ENCODE measurements at regions not wholly inside any gene's neighbourhood (a gene's known extent, or its start where the extent isn't known, plus 50 kb on each side); places are given as distances from the start of the nearest gene placed in this dataset.

GRCh38 chr7:113804475-113805095, 114.2 kb downstream of the PPP1R3A start:
- TF ChIP-seq, protein P1, sequence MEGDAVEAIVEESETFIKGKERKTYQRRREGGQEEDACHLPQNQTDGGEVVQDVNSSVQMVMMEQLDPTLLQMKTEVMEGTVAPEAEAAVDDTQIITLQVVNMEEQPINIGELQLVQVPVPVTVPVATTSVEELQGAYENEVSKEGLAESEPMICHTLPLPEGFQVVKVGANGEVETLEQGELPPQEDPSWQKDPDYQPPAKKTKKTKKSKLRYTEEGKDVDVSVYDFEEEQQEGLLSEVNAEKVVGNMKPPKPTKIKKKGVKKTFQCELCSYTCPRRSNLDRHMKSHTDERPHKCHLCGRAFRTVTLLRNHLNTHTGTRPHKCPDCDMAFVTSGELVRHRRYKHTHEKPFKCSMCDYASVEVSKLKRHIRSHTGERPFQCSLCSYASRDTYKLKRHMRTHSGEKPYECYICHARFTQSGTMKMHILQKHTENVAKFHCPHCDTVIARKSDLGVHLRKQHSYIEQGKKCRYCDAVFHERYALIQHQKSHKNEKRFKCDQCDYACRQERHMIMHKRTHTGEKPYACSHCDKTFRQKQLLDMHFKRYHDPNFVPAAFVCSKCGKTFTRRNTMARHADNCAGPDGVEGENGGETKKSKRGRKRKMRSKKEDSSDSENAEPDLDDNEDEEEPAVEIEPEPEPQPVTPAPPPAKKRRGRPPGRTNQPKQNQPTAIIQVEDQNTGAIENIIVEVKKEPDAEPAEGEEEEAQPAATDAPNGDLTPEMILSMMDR (IDR thresholded peaks at IDR 0.05; ENCODE audit: borderline replicate concordance, extremely low read depth, insufficient read depth) = no peak

DNA sequence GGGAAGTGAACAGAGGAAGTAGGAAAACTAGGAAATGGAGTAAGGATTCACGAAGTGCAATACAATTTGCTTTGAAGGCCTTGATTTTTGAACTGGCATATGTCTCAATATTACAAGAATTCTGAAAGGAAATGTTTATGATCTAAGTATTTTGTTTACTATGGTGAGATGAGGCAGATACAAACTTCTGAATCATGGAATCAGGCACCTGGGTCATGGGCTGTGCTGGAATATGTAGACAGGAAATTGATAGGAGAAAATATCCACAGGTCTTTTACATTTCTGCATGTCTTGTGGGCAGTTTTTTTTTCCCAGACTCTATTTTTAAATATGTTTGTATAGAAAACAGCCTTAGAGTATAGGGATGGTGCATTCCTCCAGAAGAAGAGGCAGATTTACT, 117.1 kb downstream of the PPP1R3A start:
- Histone ChIP-seq H3K9ac (ENCODE audit: low read length in 3 of 3) (no peak overlapping the region), H3K9me3 (ENCODE audit: control insufficient read depth in 2 of 3, insufficient read depth in 1 of 3, low read length in 3 of 3) (no peaks in the 10 kb centered on the region), H3K27ac (ENCODE audit: low read depth in 2 of 2, low read length in 2 of 2) (no peak overlapping the region), H3K4me3 (ENCODE audit: low read length in 3 of 3) (no peak overlapping the region), H3K4me1 (ENCODE audit: control insufficient read depth in 2 of 3, insufficient read depth in 2 of 3, low read depth in 1 of 3, low read length in 3 of 3) (no peaks in the 10 kb centered on the region), H3K36me3 (ENCODE audit: control insufficient read depth in 2 of 3, insufficient read depth in 3 of 3, low read length in 3 of 3) (no peaks in the 10 kb centered on the region), H3K27me3 (ENCODE audit: control insufficient read depth, insufficient read depth, low read length) (no peaks in the 10 kb centered on the region)
- FAIRE-seq (no peak), DNase-seq (no peak)
- intact Hi-C loops (cut with DNase I) = no loop called here
- TF ChIP-seq, protein P1 (IDR thresholded peaks at IDR 0.05; ENCODE audit: borderline replicate concordance, extremely low read depth, insufficient read depth) = no peak

More at GRCh38 chr7:113804475-113805095, 114.2 kb downstream of the PPP1R3A start:
- intact Hi-C loops (cut with DNase I) = no loop called here
- H3K27me3 ChIP-seq (ENCODE audit: control insufficient read depth, insufficient read depth, low read length) = no peaks in the 10 kb centered on the region
- DNase-seq (no peak), FAIRE-seq (no peak)
- no peaks in the 10 kb centered on the region for H3K36me3 ChIP-seq (ENCODE audit: control insufficient read depth in 2 of 3, insufficient read depth in 3 of 3, low read length in 3 of 3)
- no peaks in the 10 kb centered on the region for H3K9me3 ChIP-seq (ENCODE audit: control insufficient read depth in 2 of 3, insufficient read depth in 1 of 3, low read length in 3 of 3)
- H3K9ac ChIP-seq (ENCODE audit: low read length in 3 of 3) = no peak overlapping the region
- no peak overlapping the region for H3K27ac ChIP-seq (ENCODE audit: low read depth in 2 of 2, low read length in 2 of 2)
- H3K4me3 ChIP-seq (ENCODE audit: low read length in 3 of 3) = no peak overlapping the region
- H3K4me1 ChIP-seq (ENCODE audit: control insufficient read depth in 2 of 3, insufficient read depth in 2 of 3, low read depth in 1 of 3, low read length in 3 of 3) = no peaks in the 10 kb centered on the region

DNA sequence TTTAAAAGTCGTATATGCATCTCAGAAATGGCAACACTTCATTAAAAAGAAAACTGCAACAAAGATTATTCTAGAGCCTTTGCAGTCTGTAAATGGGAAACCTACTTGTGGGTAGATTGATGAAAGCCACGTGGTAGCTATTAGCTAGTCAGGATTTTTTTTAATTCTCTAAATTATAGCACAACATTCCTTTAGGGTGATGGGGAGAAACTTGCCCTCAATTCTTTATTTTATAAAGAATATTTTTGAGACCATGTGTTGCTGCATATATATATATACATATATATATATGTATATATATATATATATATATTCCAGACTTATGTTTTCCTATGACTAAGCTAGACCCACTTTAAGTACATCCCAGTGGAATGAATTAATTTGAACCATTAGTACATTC, 118.0 kb downstream of the PPP1R3A start:
- Histone ChIP-seq H3K4me3 (ENCODE audit: low read length in 3 of 3) (no peak overlapping the region), H3K36me3 (ENCODE audit: control insufficient read depth in 2 of 3, insufficient read depth in 3 of 3, low read length in 3 of 3) (no peaks in the 10 kb centered on the region), H3K27ac (ENCODE audit: low read depth in 2 of 2, low read length in 2 of 2) (no peak overlapping the region), H3K4me1 (ENCODE audit: control insufficient read depth in 2 of 3, insufficient read depth in 2 of 3, low read depth in 1 of 3, low read length in 3 of 3) (no peaks in the 10 kb centered on the region), H3K9me3 (ENCODE audit: control insufficient read depth in 2 of 3, insufficient read depth in 1 of 3, low read length in 3 of 3) (no peaks in the 10 kb centered on the region), H3K27me3 (ENCODE audit: control insufficient read depth, insufficient read depth, low read length) (no peaks in the 10 kb centered on the region), H3K9ac (ENCODE audit: low read length in 3 of 3) (no peak overlapping the region)
- intact Hi-C loops (cut with DNase I) = no loop called here
- FAIRE-seq (no peak), DNase-seq (no peak)
- TF ChIP-seq, protein P1 (IDR thresholded peaks at IDR 0.05; ENCODE audit: borderline replicate concordance, extremely low read depth, insufficient read depth) = no peak

- no peaks in the 10 kb centered on the region for H3K36me3 ChIP-seq (ENCODE audit: control insufficient read depth in 2 of 3, insufficient read depth in 3 of 3, low read length in 3 of 3)
- DNase-seq (no peak), FAIRE-seq (no peak)
- intact Hi-C loops (cut with DNase I) = no loop called here
- no peak overlapping the region for H3K27ac ChIP-seq (ENCODE audit: low read depth in 2 of 2, low read length in 2 of 2)
- H3K9me3 ChIP-seq (ENCODE audit: control insufficient read depth in 2 of 3, insufficient read depth in 1 of 3, low read length in 3 of 3) = no peaks in the 10 kb centered on the region
- no peak overlapping the region for H3K9ac ChIP-seq (ENCODE audit: low read length in 3 of 3)
- H3K4me1 ChIP-seq (ENCODE audit: control insufficient read depth in 2 of 3, insufficient read depth in 2 of 3, low read depth in 1 of 3, low read length in 3 of 3) = no peaks in the 10 kb centered on the region
- no peak overlapping the region for H3K4me3 ChIP-seq (ENCODE audit: low read length in 3 of 3)
- TF ChIP-seq, protein P1 (IDR thresholded peaks at IDR 0.05; ENCODE audit: borderline replicate concordance, extremely low read depth, insufficient read depth) = no peak
- no peaks in the 10 kb centered on the region for H3K27me3 ChIP-seq (ENCODE audit: control insufficient read depth, insufficient read depth, low read length)
Observed at GRCh38 chr7:113799896-113800295, 118.9 kb downstream of the PPP1R3A start.

Measured in kidney (tissue), 13 donors.